Brain microvascular endothelial cell (primary cell): ENCODE measurements at regions not wholly inside any gene's neighbourhood (a gene's known extent, or its start where the extent isn't known, plus 50 kb on each side); places are given as distances from the start of the nearest gene placed in this dataset.
A peak's percentile ranks its signal among the peaks of the same experiment; 100 is the strongest.

ENCODE experiments used
- DNase-seq: peaks from one replicate; pipeline ENCODE4 v3.0.0-alpha.2; 2020
- H3K27ac ChIP-seq: fragments of 250-450 bp; sonication (Bioruptor Pico); 2 replicates; pipeline ENCODE4 v1.5.1; 2020; ENCODE audit warnings: mild to moderate bottlenecking, moderate library complexity
- H3K27me3 ChIP-seq: fragments of 250-450 bp; sonication (Bioruptor Pico); replicated peaks from 2 replicates; pipeline ENCODE4 v1.5.1; 2020; ENCODE audit warnings: mild to moderate bottlenecking
- H3K36me3 ChIP-seq: fragments of 250-450 bp; sonication (Bioruptor Pico); replicated peaks from 2 replicates; pipeline ENCODE4 v1.5.1; 2020; ENCODE audit warnings: mild to moderate bottlenecking
- H3K4me3 ChIP-seq: 2 replicates; pipeline ENCODE4 v1.5.1; 2011; ENCODE audit warnings: low read depth, mild to moderate bottlenecking, control low read depth, low read length, moderate library complexity
- in situ Hi-C: cut with HindIII; loops from 2 replicates; pipeline ENCODE4 v1.10.0; 2017; ENCODE audit warnings: low sequenced_read_pairs, low pct_ligation_motif_present
- TF ChIP-seq, protein P1 (sequence below): IDR thresholded peaks from 2 replicates; pipeline ENCODE4 v1.5.1; 2011; ENCODE audit warnings: low read depth, mild to moderate bottlenecking, moderate library complexity, low read length, control low read depth, inconsistent platforms; ENCODE audit errors: missing control alignments

- Histone ChIP-seq H3K36me3 (no peaks in the 10 kb centered on the region), H3K27me3 (no peaks in the 10 kb centered on the region), H3K4me3 (no peak overlapping the region), H3K27ac (no peak overlapping the region)
- no peak for DNase-seq
- TF ChIP-seq, protein P1, sequence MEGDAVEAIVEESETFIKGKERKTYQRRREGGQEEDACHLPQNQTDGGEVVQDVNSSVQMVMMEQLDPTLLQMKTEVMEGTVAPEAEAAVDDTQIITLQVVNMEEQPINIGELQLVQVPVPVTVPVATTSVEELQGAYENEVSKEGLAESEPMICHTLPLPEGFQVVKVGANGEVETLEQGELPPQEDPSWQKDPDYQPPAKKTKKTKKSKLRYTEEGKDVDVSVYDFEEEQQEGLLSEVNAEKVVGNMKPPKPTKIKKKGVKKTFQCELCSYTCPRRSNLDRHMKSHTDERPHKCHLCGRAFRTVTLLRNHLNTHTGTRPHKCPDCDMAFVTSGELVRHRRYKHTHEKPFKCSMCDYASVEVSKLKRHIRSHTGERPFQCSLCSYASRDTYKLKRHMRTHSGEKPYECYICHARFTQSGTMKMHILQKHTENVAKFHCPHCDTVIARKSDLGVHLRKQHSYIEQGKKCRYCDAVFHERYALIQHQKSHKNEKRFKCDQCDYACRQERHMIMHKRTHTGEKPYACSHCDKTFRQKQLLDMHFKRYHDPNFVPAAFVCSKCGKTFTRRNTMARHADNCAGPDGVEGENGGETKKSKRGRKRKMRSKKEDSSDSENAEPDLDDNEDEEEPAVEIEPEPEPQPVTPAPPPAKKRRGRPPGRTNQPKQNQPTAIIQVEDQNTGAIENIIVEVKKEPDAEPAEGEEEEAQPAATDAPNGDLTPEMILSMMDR = no peak
- in situ Hi-C loops = no loop called here
These were observed 95.1 kb upstream of the CDH5 start for GRCh38 chr16:66271074-66272060.

- TF ChIP-seq, protein P1 = peak; percentile 68
- DNase-seq = peak; percentile 55
- in situ Hi-C loops = no loop called here
- Histone ChIP-seq H3K27ac (peak overlapping the region; percentile 9), H3K27me3 (no peaks in the 10 kb centered on the region), H3K36me3 (no peaks in the 10 kb centered on the region), H3K4me3 (peak overlapping the region; percentile 30)
These were observed 96.1 kb upstream of the CDH5 start for GRCh38 chr16:66270333-66270927.

- no peaks in the 10 kb centered on the region for H3K36me3 ChIP-seq
- peak overlapping the region; percentile 30 for H3K4me3 ChIP-seq
- H3K27me3 ChIP-seq = no peaks in the 10 kb centered on the region
- DNase-seq = no peak
- TF ChIP-seq, protein P1 = no peak
- peak overlapping the region; percentile 9 for H3K27ac ChIP-seq
- in situ Hi-C loops = no loop called here
These were observed 96.7 kb upstream of the CDH5 start for GRCh38 chr16:66269617-66270332.

- TF ChIP-seq, protein P1 = no peak
- Histone ChIP-seq H3K4me3 (no peak overlapping the region), H3K27me3 (no peaks in the 10 kb centered on the region), H3K27ac (no peak overlapping the region), H3K36me3 (no peaks in the 10 kb centered on the region)
- DNase-seq = no peak
- in situ Hi-C loops = no loop called here
These were observed 99.0 kb upstream of the CDH5 start for GRCh38 chr16:66267292-66268014.

- H3K4me3 ChIP-seq = no peak overlapping the region
- in situ Hi-C loops = no loop called here
- H3K27me3 ChIP-seq = no peaks in the 10 kb centered on the region
- no peaks in the 10 kb centered on the region for H3K36me3 ChIP-seq
- peak; percentile 74 for DNase-seq
- no peak overlapping the region for H3K27ac ChIP-seq
- TF ChIP-seq, protein P1 = peak; percentile 50
These were observed 99.8 kb upstream of the CDH5 start for GRCh38 chr16:66266436-66267291.
